Urinary bladder (tissue), 3 donors: ENCODE measurements at regions not wholly inside any gene's neighbourhood (a gene's known extent, or its start where the extent isn't known, plus 50 kb on each side); places are given as distances from the start of the nearest gene placed in this dataset.

Source experiments
- DNase-seq: peaks from one replicate; pipeline ENCODE4 v3.0.0-alpha.2; 2015; ENCODE audit errors: extremely low spot score
- H3K27ac ChIP-seq: one replicate; pipeline ENCODE4 v1.5.1; 2013; ENCODE audit warnings: low read depth, mild to moderate bottlenecking, moderate library complexity
- H3K36me3 ChIP-seq: one replicate; pipeline ENCODE4 v1.6.1; 2013; ENCODE audit warnings: mild to moderate bottlenecking, moderate library complexity; ENCODE audit not compliant: insufficient read depth
- H3K4me1 ChIP-seq: one replicate; pipeline ENCODE4 v1.6.1; 2013; ENCODE audit warnings: mild to moderate bottlenecking, moderate library complexity; ENCODE audit not compliant: insufficient read depth
- H3K4me3 ChIP-seq: one replicate; pipeline ENCODE4 v1.5.1; 2013; ENCODE audit warnings: low read depth, low read length
- WGBS: extraction: QIAGEN DNeasy Blood & Tissue Kit; methylation state at CpG from one replicate; pipeline ENCODE4 v1.1.7; 2013; 5-methylcytosine and 5-hydroxymethylcytosine counted together
- donor health status: healthy with polysubstance abuse.
- donor health status: healthy.

DNA sequence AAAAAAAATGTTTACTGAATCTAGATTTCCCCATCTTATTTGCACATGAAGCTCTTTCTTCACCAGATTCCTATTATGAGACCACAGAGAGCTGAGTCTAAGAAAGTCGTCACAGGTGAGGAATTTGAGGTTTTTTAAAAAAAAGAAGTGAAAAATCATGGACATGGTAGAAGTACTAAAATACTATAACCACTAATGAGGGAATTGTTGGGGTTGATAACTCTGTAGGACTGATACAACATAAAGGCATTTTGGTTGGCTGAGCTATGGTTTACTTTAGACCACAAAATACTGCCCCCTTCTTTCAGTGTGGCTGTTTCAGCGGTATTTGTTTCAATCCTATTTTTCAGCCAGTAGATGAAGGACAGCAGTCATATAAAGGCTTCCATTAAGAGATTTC, 1111.3 kb downstream of the TYW1 start:
- H3K4me3 ChIP-seq, result no peak overlapping the region
- H3K27ac ChIP-seq, result no peak overlapping the region
- no peaks in the 10 kb centered on the region for H3K4me1 ChIP-seq
- DNase-seq, result no peak
- no peaks in the 10 kb centered on the region for H3K36me3 ChIP-seq
- 51% methylated on average over 2 of the region's 2 CpGs for WGBS

GRCh38 chr7:68109299-68109698, 1112.7 kb downstream of the TYW1 start:
- 82% methylated on average over 6 of the region's 6 CpGs for WGBS
- DNase-seq, result no peak
- Histone ChIP-seq H3K36me3 (no peaks in the 10 kb centered on the region), H3K4me1 (no peaks in the 10 kb centered on the region), H3K27ac (no peak overlapping the region), H3K4me3 (no peak overlapping the region)

DNA sequence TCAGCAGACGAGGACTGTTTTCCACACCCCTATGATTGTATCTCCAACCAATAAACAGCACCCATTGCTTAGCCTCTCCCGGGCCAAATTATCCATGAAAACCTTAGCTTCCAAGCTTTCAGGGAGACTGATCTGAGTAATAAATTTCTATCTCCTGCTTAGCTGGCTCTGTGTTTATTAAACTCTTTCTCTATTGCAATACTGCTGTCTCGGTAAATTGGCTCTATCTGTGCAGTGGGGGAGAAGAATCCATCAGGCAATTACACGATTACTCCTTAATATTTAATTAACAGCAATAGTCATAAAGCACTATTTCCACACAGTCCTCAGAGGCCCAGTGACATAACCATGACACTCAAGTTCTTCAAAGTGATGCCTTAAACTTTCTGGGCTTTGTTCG, 1122.8 kb downstream of the TYW1 start:
- WGBS, result 84% methylated on average over 5 of the region's 5 CpGs
- no peak overlapping the region for H3K27ac ChIP-seq
- H3K4me3 ChIP-seq, result no peak overlapping the region
- H3K4me1 ChIP-seq, result no peaks in the 10 kb centered on the region
- H3K36me3 ChIP-seq, result no peaks in the 10 kb centered on the region
- DNase-seq, result no peak

- Histone ChIP-seq H3K36me3 (no peaks in the 10 kb centered on the region), H3K27ac (no peak overlapping the region), H3K4me1 (no peaks in the 10 kb centered on the region), H3K4me3 (no peak overlapping the region)
- DNase-seq, result no peak
Measured at GRCh38 chr7:68121056-68121455, 1124.4 kb downstream of the TYW1 start.

- Histone ChIP-seq H3K4me1 (no peaks in the 10 kb centered on the region), H3K4me3 (no peak overlapping the region), H3K27ac (no peak overlapping the region), H3K36me3 (no peaks in the 10 kb centered on the region)
- WGBS, result 40% methylated on average over 9 of the region's 9 CpGs
- peak; percentile 41 for DNase-seq
Measured at GRCh38 chr7:68121655-68122054, 1125.0 kb downstream of the TYW1 start.

DNA sequence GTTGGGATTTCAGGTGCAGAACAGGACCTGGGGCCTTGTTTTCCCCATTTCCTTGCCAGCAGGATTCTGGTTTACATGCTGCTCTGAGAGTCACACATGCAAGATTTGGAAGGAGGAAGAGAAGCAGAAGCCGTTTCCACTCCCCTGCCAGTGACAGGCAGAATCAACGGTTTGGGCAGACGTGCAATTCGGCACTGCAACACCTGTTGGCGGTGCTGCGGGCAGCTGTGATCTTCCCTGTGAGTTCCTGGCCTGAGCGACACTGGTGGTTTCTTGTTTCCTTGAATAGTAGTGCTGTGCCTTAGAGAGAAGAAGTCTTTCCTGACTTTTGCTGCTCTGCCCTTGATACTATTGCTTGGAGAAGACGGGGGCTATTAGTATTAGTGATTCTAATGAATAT, 1126.2 kb downstream of the TYW1 start:
- Histone ChIP-seq H3K4me1 (no peaks in the 10 kb centered on the region), H3K4me3 (no peak overlapping the region), H3K36me3 (no peaks in the 10 kb centered on the region), H3K27ac (no peak overlapping the region)
- 93% methylated on average over 8 of the region's 8 CpGs for WGBS
- no peak for DNase-seq

DNA sequence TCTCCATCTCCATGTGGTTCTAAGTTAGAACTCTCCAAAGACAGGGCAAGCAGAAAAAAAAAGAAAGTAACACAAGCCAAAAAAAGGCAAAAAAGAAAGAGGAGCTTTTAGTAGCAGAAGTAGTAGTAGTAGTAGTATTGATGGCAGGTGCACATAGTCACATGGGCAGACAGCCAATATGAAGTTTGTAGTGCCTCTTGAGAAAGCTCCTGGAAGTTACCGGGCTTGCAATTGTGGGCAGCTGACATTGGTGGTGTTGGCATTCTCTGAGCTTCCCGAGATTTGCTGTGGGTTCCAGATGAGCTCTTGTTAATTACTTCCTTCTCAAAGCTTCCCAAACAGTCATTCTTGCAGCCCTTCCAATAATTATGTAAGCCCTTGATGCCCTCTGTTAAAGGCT, 1128.5 kb downstream of the TYW1 start:
- 77% methylated on average over 2 of the region's 2 CpGs for WGBS
- H3K27ac ChIP-seq, result no peak overlapping the region
- H3K4me3 ChIP-seq, result no peak overlapping the region
- H3K36me3 ChIP-seq, result no peaks in the 10 kb centered on the region
- no peaks in the 10 kb centered on the region for H3K4me1 ChIP-seq
- DNase-seq, result no peak

DNA sequence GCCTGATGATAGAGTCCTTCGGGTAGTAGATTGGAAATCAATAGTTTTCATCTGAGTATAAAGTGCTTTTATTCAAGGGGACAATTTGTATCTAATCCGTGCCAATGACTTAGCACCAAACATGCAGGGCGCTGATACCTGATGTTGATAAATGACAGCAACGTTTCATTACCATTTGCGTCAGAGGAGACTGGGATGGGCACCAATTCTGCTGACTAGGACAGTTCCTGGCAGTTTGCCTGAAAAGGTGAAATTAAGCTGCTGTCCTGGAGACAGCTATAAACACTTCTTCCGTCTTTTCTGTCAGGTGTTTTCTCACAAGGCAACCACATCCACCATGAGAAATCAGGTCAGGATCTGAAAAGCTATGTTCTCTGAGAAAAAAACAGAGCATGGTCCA, 1136.4 kb downstream of the TYW1 start:
- H3K27ac ChIP-seq, result no peak overlapping the region
- H3K4me1 ChIP-seq, result no peaks in the 10 kb centered on the region
- DNase-seq, result no peak
- no peak overlapping the region for H3K4me3 ChIP-seq
- WGBS, result 82% methylated on average over 6 of the region's 6 CpGs
- no peaks in the 10 kb centered on the region for H3K36me3 ChIP-seq

DNA sequence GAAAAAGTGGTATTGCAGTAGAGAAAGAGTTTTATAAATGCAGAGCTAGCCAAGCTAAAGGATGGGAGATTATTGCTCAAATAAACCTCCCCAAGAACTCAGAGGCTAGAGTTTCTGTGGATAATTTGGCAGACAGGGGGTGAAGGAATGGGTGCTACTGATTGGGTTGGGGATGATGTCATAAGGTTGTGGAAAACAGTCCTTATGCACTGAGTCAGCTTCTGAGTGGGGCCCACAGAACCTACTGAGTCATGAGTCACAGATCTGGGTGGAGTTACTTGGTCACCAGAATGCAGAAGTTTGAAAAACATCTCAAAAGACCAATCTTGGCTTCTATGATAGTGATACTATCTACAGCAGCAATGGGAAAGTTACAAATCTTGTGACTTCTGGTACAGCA, 1146.7 kb downstream of the TYW1 start:
- Histone ChIP-seq H3K4me1 (no peaks in the 10 kb centered on the region), H3K36me3 (no peaks in the 10 kb centered on the region), H3K27ac (no peak overlapping the region), H3K4me3 (no peak overlapping the region)
- no peak for DNase-seq

DNA sequence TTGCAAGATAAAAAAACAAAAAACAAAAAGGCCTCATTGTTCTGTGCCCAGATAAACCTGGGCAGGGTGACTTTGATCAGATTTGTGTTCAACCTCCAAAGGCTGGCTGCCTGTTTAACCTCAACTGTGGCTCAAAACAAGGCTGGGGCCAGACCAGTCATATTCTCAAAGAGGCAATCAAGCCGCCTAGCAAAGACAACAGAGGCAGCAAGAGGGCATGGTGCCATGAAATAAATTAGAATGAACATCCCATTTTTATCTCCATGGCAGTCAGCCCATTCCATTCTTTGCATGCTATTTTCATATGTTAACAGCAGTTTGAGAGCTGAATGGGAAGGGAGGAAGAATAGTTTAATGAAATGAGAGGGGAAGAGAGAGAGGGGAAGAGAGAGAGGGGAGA, 1150.3 kb downstream of the TYW1 start:
- H3K36me3 ChIP-seq, result no peaks in the 10 kb centered on the region
- no peak overlapping the region for H3K4me3 ChIP-seq
- 56% methylated on average over 1 of the region's 1 CpG for WGBS
- H3K27ac ChIP-seq, result no peak overlapping the region
- H3K4me1 ChIP-seq, result no peaks in the 10 kb centered on the region
- DNase-seq, result peak; percentile 11

- peak; percentile 21 for DNase-seq
- H3K36me3 ChIP-seq, result no peaks in the 10 kb centered on the region
- 55% methylated on average over 3 of the region's 3 CpGs for WGBS
- no peaks in the 10 kb centered on the region for H3K4me1 ChIP-seq
- H3K4me3 ChIP-seq, result no peak overlapping the region
- H3K27ac ChIP-seq, result no peak overlapping the region
Measured at GRCh38 chr7:68147614-68148238, 1151.1 kb downstream of the TYW1 start.

DNA sequence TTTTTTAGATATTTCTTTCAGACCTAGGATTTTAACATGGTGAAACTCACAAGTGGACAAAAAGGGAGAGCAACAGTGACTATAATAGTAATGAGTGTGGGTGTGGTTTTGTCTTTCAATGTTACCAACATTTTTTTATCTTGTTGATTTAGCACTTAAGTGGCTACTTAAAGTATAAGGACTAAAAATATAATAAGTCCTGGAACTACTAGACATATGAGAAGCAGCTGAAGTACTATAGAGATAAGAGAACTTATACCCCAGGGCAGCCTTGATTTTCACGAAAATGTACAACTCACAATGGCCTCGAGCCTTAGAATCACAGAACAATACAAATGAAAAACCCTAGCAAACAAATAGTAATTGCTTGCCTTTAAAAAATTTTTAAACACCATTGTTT, 1151.8 kb downstream of the TYW1 start:
- Histone ChIP-seq H3K4me3 (no peak overlapping the region), H3K4me1 (no peaks in the 10 kb centered on the region), H3K27ac (no peak overlapping the region), H3K36me3 (no peaks in the 10 kb centered on the region)
- 86% methylated on average over 2 of the region's 2 CpGs for WGBS
- no peak for DNase-seq

- no peaks in the 10 kb centered on the region for H3K4me1 ChIP-seq
- no peak overlapping the region for H3K4me3 ChIP-seq
- H3K27ac ChIP-seq, result no peak overlapping the region
- no peak for DNase-seq
- H3K36me3 ChIP-seq, result no peaks in the 10 kb centered on the region
- WGBS, result 85% methylated on average over 2 of the region's 2 CpGs
Measured at GRCh38 chr7:68152205-68152604, 1155.6 kb downstream of the TYW1 start.

DNA sequence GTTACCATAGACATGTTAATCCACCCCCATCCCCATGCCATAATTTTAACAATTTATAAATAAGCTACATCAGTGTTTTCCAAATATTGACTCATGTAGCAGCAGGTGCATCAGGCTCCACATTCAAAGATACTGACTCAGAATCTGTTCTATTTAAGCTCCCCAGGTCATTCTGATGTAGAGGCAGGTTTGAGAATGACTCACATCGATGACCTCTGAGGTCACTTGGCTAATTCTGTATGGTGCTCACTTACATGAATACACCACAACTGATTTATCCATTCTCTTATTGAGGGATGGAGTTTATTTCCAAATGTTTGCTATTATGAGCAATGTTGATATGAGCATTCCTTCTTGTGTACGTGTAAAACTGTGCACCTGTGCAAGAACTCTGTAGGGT, 1159.0 kb downstream of the TYW1 start:
- no peak for DNase-seq
- H3K36me3 ChIP-seq, result no peaks in the 10 kb centered on the region
- no peaks in the 10 kb centered on the region for H3K4me1 ChIP-seq
- H3K4me3 ChIP-seq, result no peak overlapping the region
- WGBS, result 89% methylated on average over 2 of the region's 2 CpGs
- H3K27ac ChIP-seq, result no peak overlapping the region

DNA sequence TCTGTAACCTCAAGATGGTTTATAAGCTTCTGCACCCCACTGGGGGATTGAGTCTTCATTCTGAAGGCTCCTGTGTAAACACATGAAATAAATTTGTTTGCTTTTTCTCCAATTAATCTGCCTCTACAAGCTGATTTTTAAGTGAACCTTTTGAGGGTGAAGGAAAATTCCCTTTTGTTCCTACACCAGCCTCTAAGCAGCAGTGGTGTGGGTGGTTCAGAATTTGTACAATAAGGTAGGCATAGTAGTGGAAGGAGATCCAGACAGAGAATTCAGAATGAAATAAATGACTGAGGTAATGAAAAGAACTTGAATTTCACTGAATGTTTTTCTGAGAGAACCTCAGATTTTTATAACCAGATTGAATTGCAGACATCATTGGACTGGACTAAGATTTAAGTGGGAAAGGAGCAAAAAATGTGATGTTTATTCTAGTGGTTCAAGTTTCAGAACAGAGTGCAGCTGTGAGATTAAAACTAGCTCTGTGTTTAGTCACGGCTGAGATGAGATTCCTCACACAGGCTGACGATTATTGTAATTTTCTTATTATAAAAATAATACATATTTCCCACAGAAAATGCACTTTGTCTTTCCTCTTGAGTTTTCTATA, 1162.2 kb downstream of the TYW1 start:
- DNase-seq, result no peak
- no peaks in the 10 kb centered on the region for H3K4me1 ChIP-seq
- no peak overlapping the region for H3K4me3 ChIP-seq
- no peaks in the 10 kb centered on the region for H3K36me3 ChIP-seq
- no peak overlapping the region for H3K27ac ChIP-seq
- WGBS, result 41% methylated on average over 2 of the region's 2 CpGs
